HCT116 (cell line): ENCODE measurements at regions not wholly inside any gene's neighbourhood (a gene's known extent, or its start where the extent isn't known, plus 50 kb on each side); places are given as distances from the start of the nearest gene placed in this dataset.

ENCODE experiments used
- ATAC-seq: fragments of 200-7000 bp; cut with Tn5 transposase; 2 replicates; pipeline ENCODE4 v1.9.1; 2020; ENCODE audit warnings: mild to moderate bottlenecking, moderate library complexity
- BruUV-seq: library from RNA; stranded (reverse); fragments of 400-500 nt; replicated peaks from 2 replicates; lab custom pipeline; 2021; lab: Mats Ljungman, UMichigan
- CTCF ChIA-PET: fragments of 300-600 bp; sonication (Branson Sonifier 250); formaldehyde crosslinking; loops from one replicate; lab custom pipeline; 2021; ENCODE audit warnings: antibody characterized with exemption; lab: Charles Lee
- POLR2A ChIA-PET: fragments of 300-600, 350-600 bp; sonication (Branson Sonifier 250); formaldehyde crosslinking; loops from one replicate; lab custom pipeline; 2021; ENCODE audit warnings: antibody characterized with exemption; lab: Charles Lee
- RAD21 ChIA-PET, 2 experiments: fragments of 300-600 bp; sonication (Branson Sonifier 250); formaldehyde crosslinking; loops; one replicate each; lab custom pipeline; 2023; ENCODE audit warnings: low total read pairs in 2 of 2; ENCODE audit not compliant: uncharacterized antibody in 2 of 2, unreplicated experiment in 2 of 2, low non-redundant PET in 1 of 2; lab: Charles Lee
- DNase-seq: peaks from one replicate; pipeline ENCODE4 v3.0.0-alpha.2; 2010; ENCODE audit warnings: low read depth, low spot score
- H2AFZ ChIP-seq: fragments of 200-600 bp; shearing (Covaris generic), sonication (generic); 2 replicates; pipeline ENCODE4 v1.6.1; 2017; ENCODE audit warnings: low read depth, mixed run types, mixed read lengths, antibody characterized with exemption, low read length; ENCODE audit not compliant: poor library complexity, severe bottlenecking
- H3K27ac ChIP-seq: 2 replicates; pipeline ENCODE4 v1.5.1; 2012; ENCODE audit warnings: low read depth, low read length
- H3K27me3 ChIP-seq: fragments of 200-600 bp; sonication (generic); 2 replicates; pipeline ENCODE4 v1.6.1; 2016; ENCODE audit warnings: mixed run types, low read length, mixed read lengths; ENCODE audit not compliant: insufficient read depth
- H3K36me3 ChIP-seq, 2 experiments: fragments of 200-500 bp in 1 of 2; fragments of 200-600 bp in 1 of 2; sonication (Bioruptor generic) in 1 of 2; sonication (generic) in 1 of 2; 2 replicates each; pipeline versions ENCODE4 v1.5.1 to v1.6.1; 2014 to 2016; ENCODE audit warnings: low read length in 2 of 2, inconsistent platforms in 1 of 2, mixed read lengths in 1 of 2, mixed run types in 1 of 2; ENCODE audit not compliant: insufficient read depth in 2 of 2, control insufficient read depth in 1 of 2
- H3K4me1 ChIP-seq, 2 experiments: fragments of 200-600 bp in 1 of 2; sonication (generic) in 1 of 2; 2 replicates each; pipeline versions ENCODE4 v1.5.1 to v1.6.1; 2012 to 2017; ENCODE audit warnings: low read length in 2 of 2, inconsistent platforms in 1 of 2, mild to moderate bottlenecking in 1 of 2, mixed read lengths in 1 of 2, mixed run types in 1 of 2, moderate library complexity in 1 of 2; ENCODE audit not compliant: insufficient read depth in 2 of 2, control insufficient read depth in 1 of 2
- H3K4me2 ChIP-seq: fragments of 200-600 bp; sonication (generic); 2 replicates; pipeline ENCODE4 v1.6.1; 2017; ENCODE audit warnings: mixed run types, low read length, mixed read lengths
- H3K4me3 ChIP-seq, 2 experiments: fragments of 200-600 bp in 1 of 2; sonication (generic) in 1 of 2; replicated peaks in 1 of 2; 2 replicates each; pipeline ENCODE4 v1.5.1; 2011 to 2016; ENCODE audit warnings: low read length in 2 of 2, control low read depth in 1 of 2, low read depth in 1 of 2, mild to moderate bottlenecking in 1 of 2, mixed read lengths in 1 of 2, mixed run types in 1 of 2
- H3K79me2 ChIP-seq: fragments of 200-600 bp; sonication (generic); 2 replicates; pipeline ENCODE4 v1.6.1; 2017; ENCODE audit warnings: mild to moderate bottlenecking, mixed run types, low read length, moderate library complexity, mixed read lengths; ENCODE audit not compliant: insufficient read depth
- H3K9ac ChIP-seq: fragments of 200-600 bp; sonication (generic); 2 replicates; pipeline ENCODE4 v1.6.1; 2016; ENCODE audit warnings: low read length, mixed read lengths
- H3K9me2 ChIP-seq: fragments of 200-600 bp; sonication (generic), shearing (Covaris generic); 2 replicates; pipeline ENCODE4 v1.6.1; 2017; ENCODE audit warnings: mixed run types, mild to moderate bottlenecking, moderate library complexity; ENCODE audit not compliant: insufficient read depth
- H3K9me3 ChIP-seq, 2 experiments: fragments of 200-500 bp in 1 of 2; fragments of 200-600 bp in 1 of 2; sonication (Bioruptor generic) in 1 of 2; sonication (generic) in 1 of 2; 2 replicates each; pipeline ENCODE4 v1.6.1; 2014 to 2017; ENCODE audit warnings: low read length in 2 of 2, mixed read lengths in 2 of 2, inconsistent platforms in 1 of 2, low read depth in 1 of 2, mild to moderate bottlenecking in 1 of 2, mixed run types in 1 of 2, moderate library complexity in 1 of 2; ENCODE audit not compliant: control insufficient read depth in 1 of 2, insufficient read depth in 1 of 2
- H4K20me1 ChIP-seq: fragments of 200-600 bp; sonication (generic), shearing (Covaris generic); 2 replicates; pipeline ENCODE4 v1.6.1; 2017; ENCODE audit warnings: mixed run types, mild to moderate bottlenecking, moderate library complexity; ENCODE audit not compliant: insufficient read depth
- CEBPB ChIP-seq: IDR thresholded peaks from 2 replicates; pipeline ENCODE4 v1.6.1; 2012; ENCODE audit warnings: low read depth
- ELF1 ChIP-seq: IDR thresholded peaks from 2 replicates; pipeline ENCODE4 v1.6.1; 2012; ENCODE audit warnings: low read depth, borderline replicate concordance
- EZH2 ChIP-seq: fragments of 200-600 bp; sonication (generic); IDR thresholded peaks from 2 replicates; pipeline ENCODE4 v1.6.1; 2017; ENCODE audit warnings: antibody characterized with exemption, mixed run types
- EZH2phosphoT487 ChIP-seq: fragments of 200-600 bp; IDR thresholded peaks from 2 replicates; pipeline ENCODE4 v1.6.1; 2018; ENCODE audit warnings: antibody characterized with exemption, borderline replicate concordance
- JUND ChIP-seq: IDR thresholded peaks from 2 replicates; pipeline ENCODE4 v1.6.1; 2012
- POLR2A ChIP-seq: IDR thresholded peaks from 2 replicates; pipeline ENCODE4 v1.7.0; 2011; ENCODE audit warnings: borderline replicate concordance; ENCODE audit not compliant: insufficient read depth, insufficient read length; ENCODE audit errors: extremely low read depth
- POLR2AphosphoS5 ChIP-seq: IDR thresholded peaks from 2 replicates; pipeline ENCODE4 v1.6.1; 2011; ENCODE audit warnings: mild to moderate bottlenecking, low read depth, low read length, moderate library complexity
- RAD21 ChIP-seq: IDR thresholded peaks from 2 replicates; pipeline ENCODE4 v1.6.1; 2012; ENCODE audit warnings: low read depth, mild to moderate bottlenecking
- REST ChIP-seq: IDR thresholded peaks from 2 replicates; pipeline ENCODE4 v1.6.1; 2012; ENCODE audit warnings: low read depth
- SP1 ChIP-seq: IDR thresholded peaks from 2 replicates; pipeline ENCODE4 v1.6.1; 2012; ENCODE audit warnings: low read depth
- TCF7L2 ChIP-seq: IDR thresholded peaks from 2 replicates; pipeline ENCODE4 v1.7.0; 2011; ENCODE audit warnings: borderline replicate concordance, inconsistent platforms; ENCODE audit not compliant: insufficient read depth, insufficient read length; ENCODE audit errors: extremely low read depth
- ZBTB33 ChIP-seq: IDR thresholded peaks from 2 replicates; pipeline ENCODE4 v1.6.1; 2011; ENCODE audit warnings: mild to moderate bottlenecking, low read length, moderate library complexity; ENCODE audit not compliant: insufficient replicate concordance; ENCODE audit errors: extremely low read depth
- ZNF274 ChIP-seq: fragments of 200-500 bp; sonication (Bioruptor generic); IDR thresholded peaks from 2 replicates; pipeline ENCODE4 v1.6.1; 2014; ENCODE audit warnings: mild to moderate bottlenecking, low read depth, low read length, inconsistent platforms
- intact Hi-C: fragments of 100-400 bp; cut with micrococcal nuclease; formaldehyde crosslinking; loops from 2 replicates; pipeline ENCODE4 v1.10.0; 2022

- no TSS peak for BruUV-seq
- H2AFZ ChIP-seq: no peak overlapping the region
Measured at GRCh38 chr9:86836797-86837196, 110.5 kb downstream of the GAS1 start.

More at GRCh38 chr9:86836797-86837196, 110.5 kb downstream of the GAS1 start:
- POLR2A ChIA-PET: no interaction called here
- ATAC-seq (no peak), DNase-seq (no peak)
- H3K4me3 ChIP-seq: no peak overlapping the region
- no peaks in the 10 kb centered on the region for H3K9me3 ChIP-seq
- no peaks in the 10 kb centered on the region for H3K79me2 ChIP-seq
- no peaks in the 10 kb centered on the region for H3K9me2 ChIP-seq
- no peaks in the 10 kb centered on the region for H3K4me1 ChIP-seq
- no peaks in the 10 kb centered on the region for H4K20me1 ChIP-seq
- H3K36me3 ChIP-seq: no peaks in the 10 kb centered on the region
- intact Hi-C loops: no loop called here
- no peak overlapping the region for H3K27ac ChIP-seq
- RAD21 ChIA-PET: no interaction called here
- no peak for TF ChIP-seq ZBTB33
- TF ChIP-seq EZH2phosphoT487: no peak
- TF ChIP-seq ELF1: no peak
- no peak for TF ChIP-seq JUND
- no peak for TF ChIP-seq SP1
- TF ChIP-seq RAD21: no peak
- TF ChIP-seq POLR2AphosphoS5: no peak
- no peak for TF ChIP-seq REST
- TF ChIP-seq ZNF274: no peak
- no peak for TF ChIP-seq TCF7L2
- TF ChIP-seq EZH2: no peak
- TF ChIP-seq CEBPB: no peak
- no peak for TF ChIP-seq POLR2A
- H3K27me3 ChIP-seq: peaks cover 42% of the 10 kb centered on the region
- CTCF ChIA-PET: no interaction called here
- H3K9ac ChIP-seq: no peak overlapping the region
- no peak overlapping the region for H3K4me2 ChIP-seq
